ENCODE measurements at regions not wholly inside any gene's neighbourhood (a gene's known extent, or its start where the extent isn't known, plus 50 kb on each side); places are given as distances from the start of the nearest gene placed in this dataset.

DNA sequence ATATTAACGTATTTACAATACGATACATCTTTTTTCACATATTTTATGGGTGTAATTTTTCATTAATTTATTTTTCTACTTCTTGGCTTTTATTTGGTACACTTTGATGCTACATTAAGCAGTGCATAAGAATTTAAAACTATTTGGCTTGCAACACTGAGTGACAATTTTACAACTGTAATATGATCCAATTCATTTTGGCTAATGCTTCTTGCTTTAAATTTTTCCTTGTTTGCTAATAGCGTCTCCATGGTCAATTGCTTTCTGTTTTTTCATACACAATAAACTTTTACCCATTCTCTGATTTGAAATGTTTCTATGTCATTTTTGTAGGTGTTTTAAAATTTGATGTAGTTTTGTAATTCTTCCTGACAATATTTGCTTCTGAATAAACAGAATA lies 773.2 kb downstream of the FAM181B start:
- TF ChIP-seq, protein P1, sequence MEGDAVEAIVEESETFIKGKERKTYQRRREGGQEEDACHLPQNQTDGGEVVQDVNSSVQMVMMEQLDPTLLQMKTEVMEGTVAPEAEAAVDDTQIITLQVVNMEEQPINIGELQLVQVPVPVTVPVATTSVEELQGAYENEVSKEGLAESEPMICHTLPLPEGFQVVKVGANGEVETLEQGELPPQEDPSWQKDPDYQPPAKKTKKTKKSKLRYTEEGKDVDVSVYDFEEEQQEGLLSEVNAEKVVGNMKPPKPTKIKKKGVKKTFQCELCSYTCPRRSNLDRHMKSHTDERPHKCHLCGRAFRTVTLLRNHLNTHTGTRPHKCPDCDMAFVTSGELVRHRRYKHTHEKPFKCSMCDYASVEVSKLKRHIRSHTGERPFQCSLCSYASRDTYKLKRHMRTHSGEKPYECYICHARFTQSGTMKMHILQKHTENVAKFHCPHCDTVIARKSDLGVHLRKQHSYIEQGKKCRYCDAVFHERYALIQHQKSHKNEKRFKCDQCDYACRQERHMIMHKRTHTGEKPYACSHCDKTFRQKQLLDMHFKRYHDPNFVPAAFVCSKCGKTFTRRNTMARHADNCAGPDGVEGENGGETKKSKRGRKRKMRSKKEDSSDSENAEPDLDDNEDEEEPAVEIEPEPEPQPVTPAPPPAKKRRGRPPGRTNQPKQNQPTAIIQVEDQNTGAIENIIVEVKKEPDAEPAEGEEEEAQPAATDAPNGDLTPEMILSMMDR (IDR thresholded peaks at IDR 0.05; ENCODE audit: low read depth, low read length, poor library complexity, severe bottlenecking) = no peak
- TF ChIP-seq EZH2phosphoT487 (IDR thresholded peaks at IDR 0.05; ENCODE audit: borderline replicate concordance, low read length) = no peak
